GM04503 (cell line): ENCODE measurements at regions not wholly inside any gene's neighbourhood (a gene's known extent, or its start where the extent isn't known, plus 50 kb on each side); places are given as distances from the start of the nearest gene placed in this dataset.

ENCODE experiments used
- DNase-seq: peaks from one replicate; pipeline ENCODE4 v3.0.0-alpha.2; 2012; ENCODE audit warnings: low read depth

DNA sequence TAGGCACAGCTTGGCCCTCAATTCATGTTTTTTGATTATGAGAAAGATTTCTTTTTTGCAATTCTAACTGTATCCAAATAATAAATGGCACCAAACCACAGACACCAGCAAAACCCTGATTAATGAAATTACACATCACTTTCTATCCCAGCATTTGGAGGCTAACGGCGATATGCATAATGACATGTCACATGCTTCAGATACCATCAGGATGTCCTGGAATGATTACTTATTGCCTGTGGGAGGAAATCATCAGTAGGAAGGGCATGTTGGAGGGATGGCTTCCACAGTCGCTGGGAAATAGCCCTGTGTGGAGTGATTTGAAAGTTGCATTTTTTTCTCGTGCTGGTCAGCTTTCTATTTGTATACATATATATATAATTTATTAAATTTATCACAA lies 121.7 kb downstream of the CMPK2 start:
- DNase-seq, result no peak

DNA sequence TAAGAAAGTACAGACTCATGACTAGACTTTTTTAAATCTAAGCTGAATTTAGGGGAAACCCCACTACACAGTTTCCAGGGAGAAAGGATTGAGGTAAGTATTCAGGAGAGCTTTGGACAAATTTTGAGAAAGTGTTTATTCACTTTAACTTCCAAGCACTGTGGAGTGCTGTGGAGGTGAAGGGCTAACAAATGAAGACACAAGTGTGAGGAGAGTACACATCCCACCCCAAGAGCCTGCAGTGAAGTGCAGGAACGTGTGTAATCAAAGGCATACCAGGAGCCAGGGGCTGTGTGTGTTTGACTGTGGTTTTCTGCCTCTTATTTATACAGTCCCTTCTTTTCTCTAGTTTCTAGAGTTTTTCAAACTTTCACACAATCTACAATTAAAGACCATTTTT lies 118.3 kb downstream of the CMPK2 start:
- DNase-seq, result no peak

DNA sequence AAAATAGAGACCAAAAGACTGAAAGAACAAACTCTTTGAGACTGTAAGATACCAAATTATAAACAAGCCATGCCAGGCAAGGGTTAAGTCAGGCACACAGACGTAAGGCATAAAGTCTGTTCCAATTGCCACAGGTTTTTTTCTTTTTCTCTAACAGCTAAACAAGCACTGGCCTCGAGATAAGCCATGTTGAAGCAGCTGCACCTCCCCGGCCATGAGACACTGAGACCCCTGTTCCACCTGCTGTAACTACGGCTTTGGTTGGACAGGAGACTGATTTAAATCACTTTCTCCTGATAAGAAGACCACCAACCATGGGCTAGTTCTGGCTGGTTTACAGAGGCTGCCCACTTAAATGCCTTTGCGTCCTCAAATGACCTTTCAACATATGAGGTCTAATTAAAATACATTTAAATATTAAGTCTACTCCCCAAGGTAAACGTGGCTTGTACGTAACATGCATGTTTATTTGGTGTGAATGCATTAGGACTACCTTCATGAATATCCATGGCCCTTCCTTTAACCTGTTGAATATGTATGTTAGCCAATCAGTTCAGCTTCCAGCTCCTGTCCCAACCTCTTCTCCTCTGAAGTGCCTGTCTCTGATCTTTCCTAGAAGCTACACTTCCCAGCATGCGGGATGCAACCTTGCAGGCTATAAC lies 117.2 kb downstream of the CMPK2 start:
- no peak for DNase-seq

DNA sequence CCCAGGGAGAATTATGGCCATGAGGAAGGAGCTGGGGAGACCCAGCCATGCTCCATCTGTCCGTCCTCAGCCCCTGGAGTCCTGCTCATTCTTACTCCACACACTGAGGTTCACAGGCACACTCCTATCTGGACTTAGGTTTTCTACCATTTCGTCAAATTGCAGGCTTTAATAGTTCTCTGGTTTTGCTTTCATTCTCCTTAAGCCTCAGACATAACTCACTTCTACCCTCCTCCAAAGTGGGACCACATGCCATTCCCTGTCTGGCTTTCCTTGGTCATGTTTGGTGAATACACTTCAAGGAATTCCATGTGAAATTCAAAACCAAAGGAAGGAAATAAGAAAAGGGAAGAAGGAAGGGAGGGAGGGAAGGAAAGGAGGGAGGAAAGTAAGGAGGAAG lies 115.7 kb downstream of the CMPK2 start:
- no peak for DNase-seq

DNA sequence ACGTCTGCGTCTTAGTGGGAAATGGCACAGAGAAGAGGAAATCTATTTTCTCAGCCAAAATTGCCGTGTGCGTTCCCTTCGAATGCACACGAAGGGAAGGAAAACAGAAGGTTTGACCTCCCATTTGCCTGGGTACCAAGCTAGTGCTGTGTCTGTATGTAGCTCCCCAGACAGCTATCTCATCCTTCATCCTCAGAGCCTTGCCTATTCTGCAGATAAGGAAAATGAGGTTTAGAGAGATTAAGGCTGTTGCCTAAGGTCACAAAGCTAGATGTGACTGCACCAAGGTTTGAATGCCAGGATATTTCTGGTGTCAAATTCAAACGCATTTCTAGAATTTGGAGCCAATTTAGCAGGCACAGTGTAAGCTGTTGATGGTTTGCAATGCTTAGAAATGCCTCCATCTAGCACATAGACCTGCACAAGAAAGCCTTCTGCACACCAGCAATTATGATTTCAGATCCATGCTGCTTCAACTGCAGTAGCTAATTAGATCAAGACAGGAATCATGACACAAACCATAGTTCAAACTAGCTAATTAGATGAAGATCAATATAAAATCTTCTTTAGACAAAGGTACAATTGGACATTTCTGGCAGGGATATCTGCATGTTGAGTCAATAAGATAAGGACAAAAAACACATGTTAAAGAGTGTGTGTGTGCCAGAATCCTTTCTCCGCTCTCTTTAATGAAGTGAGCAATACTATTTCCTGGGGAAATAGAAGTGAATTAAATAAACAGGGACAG lies 115.1 kb downstream of the CMPK2 start:
- no peak for DNase-seq

DNA sequence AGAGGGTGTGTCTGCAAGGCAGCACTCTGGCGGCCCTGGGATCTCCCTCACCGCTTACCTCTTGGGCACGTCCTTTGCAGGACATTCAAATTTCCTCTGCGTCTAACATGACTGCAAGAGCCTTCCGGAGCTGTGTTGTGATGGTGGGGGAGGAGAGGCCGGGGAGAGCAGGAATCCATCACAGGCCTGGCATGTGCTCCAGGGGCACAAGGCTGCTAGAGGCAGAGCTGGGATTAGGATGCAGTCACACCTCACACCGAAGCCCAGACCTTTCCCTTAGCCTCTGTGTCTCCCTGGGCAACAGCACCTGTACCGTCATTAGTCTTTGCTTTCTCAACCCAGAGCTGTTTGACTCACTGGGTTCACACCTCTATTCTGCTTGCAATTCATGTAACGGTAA lies 111.3 kb downstream of the CMPK2 start:
- DNase-seq, result no peak

DNA sequence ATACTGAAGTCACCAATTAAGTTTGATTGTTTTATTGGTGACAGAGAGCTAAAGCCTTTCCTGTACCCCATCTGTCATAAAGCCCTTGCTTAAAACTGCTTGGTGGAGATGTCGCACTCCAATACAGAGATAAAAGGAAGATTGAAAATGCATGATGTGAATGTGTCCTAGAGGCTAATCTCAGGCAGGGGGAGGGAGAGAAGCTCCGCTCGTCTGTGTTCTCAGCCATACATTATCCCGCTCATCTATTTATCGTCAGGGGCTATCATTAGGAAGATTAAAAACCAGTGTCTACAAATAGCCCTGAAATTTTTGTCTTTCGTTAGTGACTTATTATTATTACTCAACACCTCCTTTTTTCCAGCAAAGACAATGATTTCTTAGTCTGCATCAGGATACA lies 110.3 kb downstream of the CMPK2 start:
- DNase-seq, result no peak

DNA sequence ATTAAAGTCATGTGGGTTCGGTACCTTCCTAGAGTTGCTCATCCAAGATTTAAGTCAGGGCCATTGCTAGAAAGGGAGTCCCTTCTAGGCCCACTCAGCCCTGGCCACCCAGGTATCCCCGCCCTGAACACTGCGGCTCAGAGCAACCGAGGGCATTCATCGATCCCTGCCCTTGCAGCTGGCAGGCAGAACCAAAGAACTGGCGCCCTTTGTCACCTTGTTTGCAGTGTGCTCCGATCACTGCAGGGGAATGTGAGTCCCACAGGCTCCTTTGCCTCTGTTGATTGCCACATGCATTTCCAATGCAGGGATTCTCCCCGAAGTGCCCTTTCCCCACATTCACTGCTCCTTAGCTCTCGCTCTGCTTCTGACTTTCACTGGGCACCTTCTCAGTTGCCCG lies 108.5 kb downstream of the CMPK2 start:
- no peak for DNase-seq

DNA sequence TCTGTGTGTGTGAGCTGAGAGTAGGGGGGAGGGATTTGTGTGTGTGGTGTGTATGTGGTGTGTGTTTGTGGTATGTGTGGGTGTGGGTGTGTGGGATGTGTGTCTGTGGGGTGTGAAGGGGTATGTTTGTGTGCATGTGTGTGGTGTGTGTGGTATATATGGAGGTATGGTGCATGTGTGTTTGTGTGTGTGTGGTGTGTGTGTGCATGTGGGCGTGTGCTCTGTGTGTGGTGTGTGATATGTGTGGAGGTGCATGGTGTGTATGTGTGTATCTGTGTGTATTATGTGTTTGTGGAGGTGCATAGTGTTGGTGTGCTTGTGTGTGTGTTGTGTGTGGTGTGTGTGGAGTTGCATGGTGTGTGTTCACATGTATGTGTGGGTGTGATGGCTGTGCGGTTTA lies 106.0 kb downstream of the CMPK2 start:
- DNase-seq, result no peak

DNA sequence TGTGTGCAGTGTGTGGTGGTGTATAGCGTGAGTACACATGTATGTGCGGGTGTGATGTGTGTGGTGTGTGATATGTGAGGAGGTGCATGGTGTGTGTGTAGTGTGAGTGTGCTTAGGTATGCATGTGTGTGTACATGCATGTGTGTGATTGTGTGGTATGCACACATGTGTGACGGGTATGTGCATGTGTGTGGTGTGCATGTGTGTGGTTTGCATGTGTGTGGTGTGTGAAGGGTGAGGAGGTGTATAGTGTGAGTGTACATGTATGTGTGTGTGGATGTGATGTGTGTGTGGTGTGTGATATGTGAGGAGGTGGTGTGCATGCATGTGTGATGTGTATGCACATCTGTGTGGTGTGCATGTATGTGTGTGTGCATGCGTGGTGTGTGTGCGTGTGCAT lies 105.6 kb downstream of the CMPK2 start:
- no peak for DNase-seq

DNA sequence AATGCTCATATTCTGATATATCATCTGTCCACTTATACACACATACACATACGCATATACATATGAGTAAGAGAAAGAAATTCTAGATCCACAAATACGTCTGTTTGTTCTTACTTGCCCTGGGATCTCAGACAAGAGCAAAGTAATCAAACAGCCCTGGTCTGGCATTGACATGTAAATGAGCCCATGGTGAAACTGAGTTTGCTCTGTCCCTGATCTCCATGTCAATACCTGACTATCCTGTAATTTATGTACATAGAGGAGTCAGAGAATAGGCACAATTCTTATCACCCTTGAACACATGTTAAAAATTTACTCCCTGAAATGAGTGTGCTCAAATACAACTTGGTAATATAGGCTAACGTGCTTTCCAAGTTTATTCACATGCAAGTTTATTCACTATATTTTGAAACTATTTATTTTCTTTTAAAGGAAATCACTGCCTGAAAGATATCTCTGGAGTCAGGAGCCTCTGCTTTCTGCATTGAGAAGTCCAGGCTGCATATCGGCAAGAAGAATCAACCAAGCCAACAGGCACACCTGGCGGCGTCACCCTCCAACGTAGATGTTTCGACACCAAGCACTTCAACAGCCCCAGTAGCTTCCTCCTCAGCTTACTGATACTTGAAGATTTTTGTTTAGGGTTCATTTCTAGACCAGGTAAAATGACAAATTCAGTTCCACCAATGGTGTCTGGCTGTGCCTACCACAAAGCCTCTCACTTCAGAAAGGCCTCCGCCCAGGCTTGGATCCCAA lies 100.6 kb downstream of the CMPK2 start:
- no peak for DNase-seq

DNA sequence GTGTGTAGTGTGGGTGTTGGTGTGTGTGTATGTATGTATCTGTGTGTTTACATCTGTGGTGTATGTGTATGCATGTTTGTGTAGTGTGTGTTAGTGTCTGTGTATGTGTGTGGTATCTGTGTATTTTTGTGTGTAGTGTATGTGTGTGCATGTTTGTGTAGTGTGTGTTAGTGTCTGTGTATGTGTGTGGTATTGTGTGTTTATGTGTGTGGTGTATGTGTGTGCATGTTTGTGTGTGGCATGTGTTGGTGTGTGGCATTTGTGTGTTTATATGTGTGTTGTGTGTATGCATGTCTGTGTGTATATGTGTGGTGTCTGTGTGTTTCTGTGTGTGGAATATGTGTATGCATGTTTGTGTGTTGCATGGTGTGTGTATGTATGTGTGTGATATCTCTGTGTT lies 96.4 kb downstream of the CMPK2 start:
- no peak for DNase-seq

DNA sequence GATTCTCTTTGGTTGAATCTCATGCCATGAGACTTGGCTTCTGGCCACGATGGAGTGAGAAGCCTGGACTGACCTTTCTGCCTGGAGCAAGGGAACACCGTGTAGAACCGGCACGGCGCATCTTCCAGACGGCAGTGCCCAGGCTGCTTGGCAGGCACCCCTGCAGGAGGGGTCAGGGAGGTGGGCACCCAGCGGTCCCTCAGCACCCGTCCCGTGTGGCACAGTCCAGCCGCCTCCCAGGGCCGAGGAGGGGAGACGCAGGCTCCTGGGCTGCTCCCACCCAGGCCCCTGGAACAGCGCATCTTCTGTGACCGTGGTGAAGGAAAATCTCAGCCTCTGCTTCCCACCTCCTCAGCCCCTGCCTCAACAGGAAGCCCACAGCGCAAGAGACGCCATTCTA lies 95.7 kb downstream of the CMPK2 start:
- DNase-seq, result no peak

DNA sequence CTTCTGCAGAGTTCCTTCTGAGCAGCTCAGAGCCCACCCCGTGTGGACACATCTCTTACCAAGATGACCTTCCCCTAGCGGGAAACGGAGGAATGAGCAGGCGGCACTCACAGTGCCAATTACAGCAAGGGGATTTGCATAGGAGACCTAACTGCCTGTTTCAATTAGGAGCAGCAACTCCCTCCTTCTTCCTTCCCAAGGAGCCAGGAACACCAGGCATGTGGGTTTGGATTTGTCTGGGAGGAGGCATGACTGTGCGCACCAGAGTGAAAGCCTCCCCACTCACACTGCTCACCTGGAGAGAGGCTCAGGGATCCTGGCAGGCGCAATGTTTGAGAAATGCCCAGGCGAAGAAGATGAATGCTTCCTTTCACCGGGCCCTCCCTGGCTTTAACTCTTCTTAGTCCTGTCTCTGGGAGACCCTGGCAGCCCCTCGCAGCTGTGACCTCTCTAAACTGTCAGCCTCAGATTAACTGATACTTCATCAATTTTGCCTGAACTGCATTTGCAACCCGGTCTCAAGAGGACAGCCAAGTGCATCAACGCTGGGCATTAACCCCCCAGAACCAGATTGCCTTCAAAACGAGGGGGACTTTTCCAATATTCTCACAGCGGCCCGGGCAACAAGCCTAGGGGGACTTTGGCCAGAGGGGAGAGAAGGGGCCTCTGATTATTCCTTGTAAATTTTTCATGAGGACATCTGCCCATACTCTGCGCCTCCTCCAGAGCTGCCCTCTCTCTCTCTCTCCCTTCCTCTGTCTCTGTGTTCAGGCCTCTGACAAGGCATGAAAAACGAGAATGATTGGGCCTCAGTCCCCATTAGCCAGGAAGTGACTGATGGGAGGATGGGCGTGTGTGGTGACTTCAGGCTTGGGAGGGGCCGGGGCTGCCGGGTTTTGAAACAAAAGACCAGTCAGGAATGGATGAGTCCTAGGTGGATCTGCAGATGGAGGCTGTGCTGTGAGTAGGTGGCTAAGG lies 93.8 kb downstream of the CMPK2 start:
- no peak for DNase-seq

DNA sequence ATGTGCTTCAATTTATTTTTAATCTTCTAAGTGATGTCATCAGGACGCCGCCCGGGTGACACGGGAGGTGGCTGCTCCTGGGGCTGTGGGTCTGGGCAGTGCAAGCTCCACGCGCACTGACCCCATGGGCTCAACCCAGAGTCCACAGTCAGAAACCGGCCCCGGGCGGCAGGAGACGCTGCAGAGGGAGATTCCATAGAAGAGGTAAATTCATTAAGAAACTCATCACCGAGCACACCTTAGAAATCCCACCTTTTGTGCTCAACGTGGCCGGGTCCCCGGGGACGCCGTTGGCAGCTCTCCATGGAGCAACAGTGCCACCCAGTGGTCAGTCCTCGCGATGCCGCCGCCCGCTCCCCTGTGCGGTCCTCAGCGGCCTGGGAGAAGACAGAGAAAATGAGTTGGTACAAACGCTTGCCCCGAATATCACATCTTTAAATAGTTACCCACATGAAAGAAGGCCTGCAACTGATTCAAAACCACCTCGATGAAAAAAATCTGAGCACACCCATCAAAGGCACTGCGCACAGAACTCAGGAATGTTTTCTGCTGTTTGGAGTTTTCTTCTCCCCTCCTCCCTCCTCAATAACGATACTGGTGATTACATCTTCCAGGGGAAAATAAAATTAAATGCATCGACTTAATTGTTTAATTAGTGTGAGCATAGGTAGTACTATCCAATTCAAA lies 92.6 kb downstream of the CMPK2 start:
- no peak for DNase-seq

DNA sequence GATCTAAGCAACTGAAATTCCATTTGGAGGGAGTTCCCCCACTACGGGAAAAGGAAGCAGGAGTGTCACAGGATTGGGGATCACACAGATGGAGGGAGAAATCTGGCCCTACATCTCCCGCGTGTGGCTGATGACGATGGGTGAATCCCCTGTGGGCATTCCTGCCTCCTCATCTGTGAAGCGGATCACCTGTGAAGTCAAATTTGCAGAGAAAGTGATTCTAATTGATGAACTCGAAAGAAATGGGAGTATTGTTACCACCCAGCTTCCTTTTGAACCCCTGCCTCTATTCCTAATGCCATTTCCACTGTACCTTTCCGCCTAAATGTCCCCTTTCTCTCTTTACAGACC lies 92.0 kb downstream of the CMPK2 start:
- no peak for DNase-seq

DNA sequence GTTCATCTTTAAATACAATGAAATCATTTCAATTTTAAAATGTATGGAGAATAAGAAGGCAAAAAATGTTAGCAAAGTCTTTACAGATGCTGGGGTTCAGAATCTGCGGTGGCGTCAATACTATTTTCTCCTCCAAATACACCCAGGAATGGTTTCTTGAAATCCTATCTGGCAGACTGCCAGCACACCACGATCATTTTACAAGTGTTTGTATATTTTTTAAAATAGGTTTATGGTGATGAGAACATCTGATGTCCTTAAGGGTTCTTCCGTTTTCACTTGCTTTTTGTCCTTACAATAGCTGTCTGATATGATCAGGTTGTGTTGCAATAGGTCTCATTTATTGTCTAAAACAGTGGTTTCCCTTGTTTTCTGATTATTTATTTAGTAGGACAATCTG lies 89.6 kb downstream of the CMPK2 start:
- no peak for DNase-seq

DNA sequence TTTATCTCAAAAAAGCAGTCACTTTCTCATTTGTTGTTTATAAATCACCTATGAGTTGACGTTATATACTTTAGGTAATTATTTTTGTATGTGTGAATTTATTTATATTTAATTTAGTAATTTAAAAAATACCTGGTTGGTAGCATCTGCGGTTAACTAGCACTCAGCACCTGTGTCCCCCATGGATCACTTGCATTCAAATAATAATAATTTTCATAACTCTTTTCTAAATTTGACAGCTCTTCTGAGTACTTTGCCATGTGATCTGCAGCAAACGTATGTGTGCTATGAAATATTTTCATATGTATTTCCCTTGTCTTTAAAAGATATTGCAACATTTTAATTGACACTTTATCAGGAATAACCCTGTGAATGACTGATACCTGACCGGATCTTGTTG lies 88.1 kb downstream of the CMPK2 start:
- DNase-seq, result no peak

DNA sequence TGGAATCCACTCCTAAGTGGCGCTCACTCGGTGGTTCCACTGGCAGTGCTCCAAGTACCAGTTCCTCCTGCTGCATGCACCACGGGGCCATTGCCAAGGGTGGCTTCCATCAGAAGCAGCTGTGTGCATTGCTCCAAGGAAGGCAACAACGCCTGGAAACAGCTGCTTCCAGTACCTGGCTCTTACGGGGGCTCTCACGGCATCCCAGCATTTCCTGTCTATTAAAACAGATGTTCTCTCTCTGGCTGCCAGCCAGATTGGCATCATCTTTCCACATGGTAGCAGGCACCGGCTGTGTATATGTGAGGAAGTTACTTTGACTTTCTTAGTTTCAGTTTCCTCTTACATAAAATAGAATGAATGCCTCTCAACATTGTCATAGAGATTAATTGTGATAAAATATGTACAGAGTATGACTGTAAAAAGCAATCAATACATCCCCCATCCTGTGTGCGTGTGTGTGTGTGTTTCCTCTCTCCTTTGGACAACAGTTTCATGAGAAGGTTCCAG lies 84.9 kb downstream of the CMPK2 start:
- no peak for DNase-seq

DNA sequence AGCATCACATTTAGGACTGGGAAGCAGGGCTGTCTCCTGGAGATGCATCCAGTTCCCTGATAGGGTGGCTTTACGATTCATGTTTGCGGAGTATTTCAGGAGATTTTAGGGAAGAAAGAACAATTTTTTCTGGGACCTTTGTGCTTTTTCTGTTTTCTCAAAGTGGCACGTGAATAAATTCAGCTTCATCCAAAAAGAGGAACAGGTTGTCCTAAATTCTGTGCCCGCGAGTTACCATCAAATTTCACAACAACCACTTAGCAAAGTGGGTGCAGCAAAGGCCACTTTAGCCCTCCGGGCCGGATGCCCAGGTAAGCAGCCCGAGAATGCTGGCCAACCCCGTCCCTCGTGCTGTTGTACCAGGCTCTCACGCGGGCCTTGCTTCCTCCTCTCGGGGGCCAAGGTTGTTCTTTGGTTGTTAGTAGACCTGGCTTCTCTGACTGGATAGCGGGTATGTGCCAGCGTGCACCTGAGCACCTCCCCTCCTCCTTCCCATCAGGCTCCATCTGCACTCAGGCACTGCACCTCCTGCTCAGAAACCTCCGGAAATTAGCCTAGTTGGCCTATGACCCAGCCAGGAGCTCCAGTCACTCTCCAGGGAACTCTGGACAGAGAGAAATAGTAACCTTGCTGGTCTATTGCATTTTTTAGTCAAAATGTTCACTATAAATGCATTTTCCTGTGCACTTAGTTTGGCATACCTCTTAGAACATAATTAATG lies 83.0 kb downstream of the CMPK2 start:
- DNase-seq, result no peak

DNA sequence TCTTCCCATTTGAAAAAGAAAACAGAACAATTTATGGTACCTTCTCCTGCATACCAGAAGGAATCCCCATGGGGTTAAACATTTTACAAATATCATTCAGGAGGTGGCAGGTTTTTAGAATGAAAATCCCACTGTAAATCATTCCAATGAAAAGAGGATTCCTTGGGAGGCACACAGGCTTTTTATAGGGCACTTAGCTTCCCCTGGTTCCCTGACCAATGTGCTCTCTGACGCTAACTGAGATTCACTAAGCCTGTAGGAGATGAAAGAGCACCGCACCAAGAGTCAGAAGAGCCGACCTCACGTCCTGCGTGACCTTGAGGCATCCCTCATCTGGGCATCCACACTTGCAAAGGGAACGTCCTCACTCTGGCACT lies 82.5 kb downstream of the CMPK2 start:
- DNase-seq, result no peak
